ENCODE measurements at regions not wholly inside any gene's neighbourhood (a gene's known extent, or its start where the extent isn't known, plus 50 kb on each side); places are given as distances from the start of the nearest gene placed in this dataset.

DNA sequence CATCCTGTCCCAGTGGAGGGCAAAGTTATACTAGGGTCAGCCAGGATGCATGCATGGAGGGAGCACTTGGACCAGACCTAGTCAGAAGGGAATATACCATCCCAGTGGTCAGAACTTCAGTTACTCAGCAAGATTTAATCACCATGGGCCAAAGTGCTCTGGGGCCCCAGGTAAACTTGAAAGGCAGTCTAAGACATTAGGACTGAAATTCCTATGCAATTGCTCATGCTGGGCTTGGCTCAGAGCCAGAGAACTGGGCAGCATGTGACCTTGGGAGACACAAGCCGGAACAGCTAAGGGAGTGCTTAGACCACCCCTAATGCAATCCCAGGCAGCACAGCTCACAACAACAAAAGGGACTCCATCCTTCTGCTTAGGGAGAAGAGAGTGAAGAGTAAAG, 401.3 kb downstream of the KCNJ3 start:
- Histone ChIP-seq H3K4me1 (peaks cover 15% of the 10 kb centered on the region), H3K36me3 (ENCODE audit: control insufficient read depth, insufficient read depth, low read length) (no peaks in the 10 kb centered on the region), H3K27me3 (replicated peaks; ENCODE audit: control insufficient read depth, insufficient read depth, low read length) (no peaks in the 10 kb centered on the region), H3K9me3 (peaks cover 9% of the 10 kb centered on the region), H3K4me3 (ENCODE audit: low read depth, low read length) (no peak overlapping the region)
- Mint-ChIP-seq H3K27me3 (ENCODE audit: insufficient read depth, unreplicated experiment) (no peaks in the 10 kb centered on the region), H3K27ac (ENCODE audit: unreplicated experiment) (peak overlapping the region; percentile 81), H3K4me3 (ENCODE audit: unreplicated experiment) (no peak overlapping the region), H3K36me3 (ENCODE audit: insufficient read depth, unreplicated experiment) (no peaks in the 10 kb centered on the region), H3K9me3 (ENCODE audit: unreplicated experiment) (peaks cover 18% of the 10 kb centered on the region), H3K4me1 (ENCODE audit: low read depth, unreplicated experiment) (peaks cover 10% of the 10 kb centered on the region)
- BruUV-seq (replicated peaks) = no TSS peak
- TF ChIP-seq, protein P1, sequence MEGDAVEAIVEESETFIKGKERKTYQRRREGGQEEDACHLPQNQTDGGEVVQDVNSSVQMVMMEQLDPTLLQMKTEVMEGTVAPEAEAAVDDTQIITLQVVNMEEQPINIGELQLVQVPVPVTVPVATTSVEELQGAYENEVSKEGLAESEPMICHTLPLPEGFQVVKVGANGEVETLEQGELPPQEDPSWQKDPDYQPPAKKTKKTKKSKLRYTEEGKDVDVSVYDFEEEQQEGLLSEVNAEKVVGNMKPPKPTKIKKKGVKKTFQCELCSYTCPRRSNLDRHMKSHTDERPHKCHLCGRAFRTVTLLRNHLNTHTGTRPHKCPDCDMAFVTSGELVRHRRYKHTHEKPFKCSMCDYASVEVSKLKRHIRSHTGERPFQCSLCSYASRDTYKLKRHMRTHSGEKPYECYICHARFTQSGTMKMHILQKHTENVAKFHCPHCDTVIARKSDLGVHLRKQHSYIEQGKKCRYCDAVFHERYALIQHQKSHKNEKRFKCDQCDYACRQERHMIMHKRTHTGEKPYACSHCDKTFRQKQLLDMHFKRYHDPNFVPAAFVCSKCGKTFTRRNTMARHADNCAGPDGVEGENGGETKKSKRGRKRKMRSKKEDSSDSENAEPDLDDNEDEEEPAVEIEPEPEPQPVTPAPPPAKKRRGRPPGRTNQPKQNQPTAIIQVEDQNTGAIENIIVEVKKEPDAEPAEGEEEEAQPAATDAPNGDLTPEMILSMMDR (IDR thresholded peaks at IDR 0.05; ENCODE audit: insufficient read depth in 1 of 2, low read depth in 1 of 2, low read length in 1 of 2, severe bottlenecking in 1 of 2, unreplicated experiment in 1 of 2) = no peak
- peak; percentile 64 to 81 for DNase-seq
- intact Hi-C loops (cut with micrococcal nuclease; ENCODE audit: unreplicated experiment) = no loop called here
- POLR2A ChIA-PET = no interaction called here
- CTCF ChIA-PET = no interaction called here

DNA sequence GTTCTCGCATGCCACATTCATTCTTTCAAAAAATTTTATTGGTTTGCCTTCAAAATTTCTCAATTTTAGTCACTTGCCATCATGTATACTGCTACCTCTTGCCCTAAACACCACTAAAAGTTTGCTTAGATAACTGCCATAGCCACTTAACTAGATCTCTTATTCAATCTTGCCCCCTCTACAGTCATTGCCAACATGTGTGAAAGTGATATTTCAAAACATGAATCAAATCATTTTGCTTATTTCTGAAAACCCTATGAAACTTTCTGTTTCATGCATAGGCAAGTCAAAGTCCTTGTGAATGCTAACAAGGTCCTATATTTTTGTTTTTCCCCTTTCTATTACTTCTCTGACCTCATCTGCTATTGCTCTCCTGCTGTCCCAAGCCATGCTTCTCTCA, 397.1 kb downstream of the KCNJ3 start:
- TF ChIP-seq, protein P1 (IDR thresholded peaks at IDR 0.05; ENCODE audit: insufficient read depth in 1 of 2, low read depth in 1 of 2, low read length in 1 of 2, severe bottlenecking in 1 of 2, unreplicated experiment in 1 of 2) = no peak
- Mint-ChIP-seq H3K36me3 (ENCODE audit: insufficient read depth, unreplicated experiment) (no peaks in the 10 kb centered on the region), H3K27ac (ENCODE audit: unreplicated experiment) (no peak overlapping the region), H3K4me1 (ENCODE audit: low read depth, unreplicated experiment) (peaks cover 10% of the 10 kb centered on the region), H3K4me3 (ENCODE audit: unreplicated experiment) (no peak overlapping the region), H3K27me3 (ENCODE audit: insufficient read depth, unreplicated experiment) (no peaks in the 10 kb centered on the region), H3K9me3 (ENCODE audit: unreplicated experiment) (peaks cover 7% of the 10 kb centered on the region)
- Histone ChIP-seq H3K27me3 (replicated peaks; ENCODE audit: control insufficient read depth, insufficient read depth, low read length) (no peaks in the 10 kb centered on the region), H3K9me3 (no peaks in the 10 kb centered on the region; the same call in 1 of the 2 replicates), H3K4me1 (peaks cover 15% of the 10 kb centered on the region), H3K4me3 (ENCODE audit: low read depth, low read length) (no peak overlapping the region), H3K36me3 (ENCODE audit: control insufficient read depth, insufficient read depth, low read length) (no peaks in the 10 kb centered on the region)
- POLR2A ChIA-PET = no interaction called here
- intact Hi-C loops (cut with micrococcal nuclease; ENCODE audit: unreplicated experiment) = no loop called here
- CTCF ChIA-PET = no interaction called here
- BruUV-seq (replicated peaks) = no TSS peak
- DNase-seq = no peak

DNA sequence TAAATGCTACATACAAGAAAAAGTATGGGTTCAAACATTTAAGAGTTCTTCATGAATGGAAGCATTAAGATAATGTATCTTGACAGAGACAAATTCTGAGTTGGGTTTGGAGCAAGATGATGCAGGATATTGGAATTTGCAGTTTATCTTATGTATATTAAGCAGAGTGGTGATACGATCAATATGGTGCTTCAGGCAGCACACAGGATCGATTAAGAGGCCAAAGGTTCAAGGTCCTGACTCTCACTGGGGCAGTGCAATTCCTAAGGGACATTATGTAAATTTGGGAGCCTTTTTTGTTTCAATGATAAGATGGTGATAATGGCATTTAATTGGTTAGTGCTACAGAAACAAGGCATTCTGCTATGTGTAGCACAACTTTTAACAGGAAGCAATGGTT, 381.9 kb downstream of the KCNJ3 start:
- intact Hi-C loops (cut with micrococcal nuclease; ENCODE audit: unreplicated experiment) = no loop called here
- H3K9me3 Mint-ChIP-seq (ENCODE audit: unreplicated experiment) = no peaks in the 10 kb centered on the region
- Histone ChIP-seq H3K27me3 (replicated peaks; ENCODE audit: control insufficient read depth, insufficient read depth, low read length) (no peaks in the 10 kb centered on the region), H3K4me1 (no peaks in the 10 kb centered on the region), H3K4me3 (ENCODE audit: low read depth, low read length) (no peak overlapping the region), H3K36me3 (ENCODE audit: control insufficient read depth, insufficient read depth, low read length) (no peaks in the 10 kb centered on the region), H3K9me3 (no peaks in the 10 kb centered on the region)
- no peaks in the 10 kb centered on the region for H3K27me3 Mint-ChIP-seq (ENCODE audit: insufficient read depth, unreplicated experiment)
- ChIA-PET POLR2A (no interaction called here), CTCF (no interaction called here)
- no peak for DNase-seq
- BruUV-seq (replicated peaks) = no TSS peak
- H3K36me3 Mint-ChIP-seq (ENCODE audit: insufficient read depth, unreplicated experiment) = no peaks in the 10 kb centered on the region
- H3K4me3 Mint-ChIP-seq (ENCODE audit: unreplicated experiment) = no peak overlapping the region
- no peak overlapping the region for H3K27ac Mint-ChIP-seq (ENCODE audit: unreplicated experiment)
- TF ChIP-seq, protein P1 (IDR thresholded peaks at IDR 0.05; ENCODE audit: insufficient read depth in 1 of 2, low read depth in 1 of 2, low read length in 1 of 2, severe bottlenecking in 1 of 2, unreplicated experiment in 1 of 2) = no peak
- H3K4me1 Mint-ChIP-seq (ENCODE audit: low read depth, unreplicated experiment) = no peaks in the 10 kb centered on the region

Data from Caco-2 (cell line).